Panc1 (cell line): ENCODE measurements at regions not wholly inside any gene's neighbourhood (a gene's known extent, or its start where the extent isn't known, plus 50 kb on each side); places are given as distances from the start of the nearest gene placed in this dataset.

Source experiments
- ATAC-seq: fragments of 200-7000 bp; cut with Tn5 transposase; 2 replicates; pipeline ENCODE4 v1.9.1; 2020; ENCODE audit warnings: mild to moderate bottlenecking, moderate library complexity
- BruUV-seq: library from RNA; stranded (reverse); fragments of 400-500 nt; replicated peaks from 2 replicates; lab custom pipeline; 2021; lab: Mats Ljungman, UMichigan
- CTCF ChIA-PET: fragments of 300-600 bp; sonication (Branson Sonifier 250); formaldehyde crosslinking; loops from one replicate; lab custom pipeline; 2022; ENCODE audit warnings: antibody characterized with exemption; lab: Charles Lee
- POLR2A ChIA-PET: fragments of 300-600 bp; sonication (Branson Sonifier 250); formaldehyde crosslinking; loops from one replicate; lab custom pipeline; 2022; ENCODE audit warnings: antibody characterized with exemption; lab: Charles Lee
- DNase-seq: peaks from one replicate; pipeline ENCODE4 v3.0.0-alpha.2; 2010; ENCODE audit warnings: low read depth, low spot score
- H3K27ac ChIP-seq: 2 replicates; pipeline ENCODE4 v1.5.1; 2011; ENCODE audit warnings: mild to moderate bottlenecking, low read length, inconsistent platforms
- H3K27me3 ChIP-seq: fragments of 200-500 bp; sonication (Bioruptor generic); 2 replicates; pipeline ENCODE4 v1.6.0; 2014; ENCODE audit warnings: low read length, inconsistent platforms; ENCODE audit not compliant: control insufficient read depth, insufficient read depth
- H3K36me3 ChIP-seq: fragments of 200-500 bp; sonication (Bioruptor generic); 2 replicates; pipeline ENCODE4 v1.5.1; 2014; ENCODE audit warnings: inconsistent platforms, mild to moderate bottlenecking, low read length, moderate library complexity; ENCODE audit not compliant: control insufficient read depth, insufficient read depth
- H3K4me1 ChIP-seq: 2 replicates; pipeline ENCODE4 v1.5.1; 2011; ENCODE audit warnings: inconsistent platforms, mild to moderate bottlenecking, low read length, moderate library complexity; ENCODE audit not compliant: control insufficient read depth, insufficient read depth
- H3K4me3 ChIP-seq, 2 experiments: 2 replicates each; pipeline ENCODE4 v1.5.1; 2011 to 2012; ENCODE audit warnings: low read depth in 2 of 2, low read length in 2 of 2, mild to moderate bottlenecking in 2 of 2, inconsistent platforms in 1 of 2, moderate library complexity in 1 of 2
- H3K9me3 ChIP-seq: fragments of 200-500 bp; sonication (Bioruptor generic); 2 replicates; pipeline ENCODE4 v1.5.1; 2014; ENCODE audit warnings: low read depth, mild to moderate bottlenecking, inconsistent platforms, low read length, moderate library complexity; ENCODE audit not compliant: control insufficient read depth, insufficient read depth
- CTCF ChIP-seq: fragments of 450-650 bp; IDR thresholded peaks from 2 replicates; pipeline ENCODE4 v1.5.1; 2017; ENCODE audit warnings: mild to moderate bottlenecking
- POLR2AphosphoS5 ChIP-seq: IDR thresholded peaks from 2 replicates; pipeline ENCODE4 v1.6.1; 2012; ENCODE audit warnings: mild to moderate bottlenecking, low read depth, low read length, moderate library complexity
- REST ChIP-seq, 2 experiments: IDR thresholded peaks; 2 replicates each; pipeline ENCODE4 v1.6.1; 2011 to 2012; ENCODE audit warnings: low read depth in 2 of 2, control low read depth in 1 of 2, low read length in 1 of 2, mild to moderate bottlenecking in 1 of 2, moderate library complexity in 1 of 2; ENCODE audit not compliant: insufficient read depth in 1 of 2
- SIN3A ChIP-seq: IDR thresholded peaks from 2 replicates; pipeline ENCODE4 v1.6.1; 2012; ENCODE audit warnings: low read depth, mild to moderate bottlenecking, low read length, moderate library complexity, borderline replicate concordance; ENCODE audit not compliant: insufficient read depth
- TCF7L2 ChIP-seq: IDR thresholded peaks from 2 replicates; pipeline ENCODE4 v1.6.1; 2011; ENCODE audit warnings: mild to moderate bottlenecking, low read depth, low read length, inconsistent platforms
- in situ Hi-C: cut with HindIII; loops from 2 replicates; pipeline ENCODE4 v1.10.0; 2016; ENCODE audit warnings: low sequenced_read_pairs, low pct_unique_long_range_greater_than_20kb
- intact Hi-C: fragments of 100-400 bp; cut with micrococcal nuclease; formaldehyde crosslinking; loops from one replicate; pipeline ENCODE4 v1.10.0; 2022; ENCODE audit not compliant: unreplicated experiment

GRCh38 chr1:185565302-185565701, 168.9 kb upstream of the HMCN1 start:
- 0 out of 2 replicates have a peak, but pooled peaks cover 4% of the 10 kb centered on the region for H3K4me1 ChIP-seq
- ATAC-seq: no peak; the same call in 1 of the 2 replicates
- H3K9me3 ChIP-seq: no peaks in the 10 kb centered on the region
- BruUV-seq: no TSS peak
- no peak for TF ChIP-seq CTCF
- TF ChIP-seq SIN3A: no peak
- 0 out of 2 replicates have a peak, but pooled peaks have one; percentile 52 for TF ChIP-seq TCF7L2
- TF ChIP-seq POLR2AphosphoS5: no peak
- TF ChIP-seq REST (IDR thresholded peaks at IDR 0.05; ENCODE audit: insufficient read depth in 1 of 2, low read depth in 2 of 2, low read length in 1 of 2): no peak
- H3K4me3 ChIP-seq: no peak overlapping the region
- intact Hi-C loops (no loop called here), in situ Hi-C loops (no loop called here)
- ChIA-PET POLR2A (interaction anchor here (0.5 to 0.6 kb wide), 2 partner anchors 228 to 519 kb away, joined by 3 to 7 read pairs; no protein-coding TSS in a partner anchor), CTCF (no interaction called here)
- H3K36me3 ChIP-seq: no peaks in the 10 kb centered on the region
- no peak overlapping the region for H3K27ac ChIP-seq
- no peak for DNase-seq
- H3K27me3 ChIP-seq: no peaks in the 10 kb centered on the region

GRCh38 chr1:185564816-185565215, 169.4 kb upstream of the HMCN1 start:
- no TSS peak for BruUV-seq

More at GRCh38 chr1:185564816-185565215, 169.4 kb upstream of the HMCN1 start:
- ChIA-PET CTCF (no interaction called here), POLR2A (interaction anchor here (0.5 to 0.6 kb wide), 2 partner anchors 227 to 519 kb away, joined by 3 to 7 read pairs; no protein-coding TSS in a partner anchor)
- no peaks in the 10 kb centered on the region for H3K27me3 ChIP-seq
- H3K27ac ChIP-seq: peak overlapping the region; percentile 25; the same call in 1 of the 2 replicates
- 0 out of 2 replicates have a peak, but pooled peaks cover 4% of the 10 kb centered on the region for H3K4me1 ChIP-seq
- intact Hi-C loops (no loop called here), in situ Hi-C loops (no loop called here)
- no peaks in the 10 kb centered on the region for H3K36me3 ChIP-seq
- ATAC-seq: no peak
- H3K9me3 ChIP-seq: no peaks in the 10 kb centered on the region
- TF ChIP-seq CTCF: no peak
- H3K4me3 ChIP-seq: no peak overlapping the region
- DNase-seq: no peak
